ENCODE measurements at regions not wholly inside any gene's neighbourhood (a gene's known extent, or its start where the extent isn't known, plus 50 kb on each side); places are given as distances from the start of the nearest gene placed in this dataset.

DNA sequence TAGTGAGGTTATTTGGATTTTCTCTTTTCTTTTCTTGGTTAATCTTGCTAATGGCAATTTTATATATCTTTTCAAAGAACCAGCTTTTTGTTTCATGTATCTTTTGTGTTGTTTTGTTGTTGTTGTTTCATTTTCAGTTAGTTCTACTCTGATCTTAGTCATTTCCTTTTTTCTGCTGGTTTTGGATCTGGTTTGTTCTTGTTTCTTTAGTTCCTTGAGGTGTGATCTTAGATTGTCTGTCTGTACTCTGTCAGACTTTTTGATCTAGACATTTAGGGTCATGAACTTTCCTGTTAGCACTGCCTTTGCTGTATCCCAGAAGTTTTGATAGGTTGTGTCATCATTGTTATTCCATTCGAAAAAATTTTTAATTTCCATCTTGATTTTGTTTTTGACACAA is 399.7 kb downstream of the TLE1 start:
- Histone ChIP-seq H3K4me3 (no peak overlapping the region), H3K4me1 (ENCODE audit: control insufficient read depth, insufficient read depth, low read length) (no peaks in the 10 kb centered on the region), H4K20me1 (ENCODE audit: control insufficient read depth, insufficient read depth) (no peaks in the 10 kb centered on the region), H3K4me2 (ENCODE audit: control insufficient read depth, insufficient read depth) (no peak overlapping the region), H3K27me3 (replicated peaks in 1 of 2; ENCODE audit: control insufficient read depth in 2 of 2, insufficient read depth in 2 of 2, low read length in 1 of 2) (no peaks in the 10 kb centered on the region), H3K9ac (ENCODE audit: control insufficient read depth, insufficient read depth, low read length) (no peak overlapping the region), H3K36me3 (ENCODE audit: control insufficient read depth in 2 of 2, insufficient read depth in 2 of 2, low read length in 1 of 2) (no peaks in the 10 kb centered on the region), H2AFZ (ENCODE audit: control insufficient read depth, low read depth, low read length) (no peak overlapping the region), H3K9me3 (replicated peaks; ENCODE audit: control insufficient read depth, insufficient read depth, low read length) (no peaks in the 10 kb centered on the region), H3K79me2 (ENCODE audit: control insufficient read depth, insufficient read depth, low read length) (no peaks in the 10 kb centered on the region), H3K27ac (ENCODE audit: control insufficient read depth, insufficient read depth) (no peak overlapping the region)
- ChIA-PET RAD21 (ENCODE audit: unreplicated experiment) (no interaction called here), SMC1A (ENCODE audit: uncharacterized antibody, unreplicated experiment) (no interaction called here), CTCF (no interaction called here), POLR2A (no interaction called here)
- intact Hi-C loops (cut with micrococcal nuclease; ENCODE audit: unreplicated experiment): no loop called here
- DNase-seq (ENCODE audit: low read depth, low spot score) (no peak), FAIRE-seq (no peak), ATAC-seq (no peak)
- no TSS peak for BruUV-seq (replicated peaks)
- TF ChIP-seq STAT3 (IDR thresholded peaks at IDR 0.05; ENCODE audit: low read depth, low read length): no peak
- no peak for TF ChIP-seq ZNF274 (IDR thresholded peaks at IDR 0.05; ENCODE audit: insufficient read depth, insufficient read length)
- TF ChIP-seq FOXM1 (IDR thresholded peaks at IDR 0.05; ENCODE audit: low read depth, low read length): no peak
- TF ChIP-seq SIX5 (IDR thresholded peaks at IDR 0.05; ENCODE audit: low read depth, low read length, severe bottlenecking): no peak
- TF ChIP-seq, protein P1, sequence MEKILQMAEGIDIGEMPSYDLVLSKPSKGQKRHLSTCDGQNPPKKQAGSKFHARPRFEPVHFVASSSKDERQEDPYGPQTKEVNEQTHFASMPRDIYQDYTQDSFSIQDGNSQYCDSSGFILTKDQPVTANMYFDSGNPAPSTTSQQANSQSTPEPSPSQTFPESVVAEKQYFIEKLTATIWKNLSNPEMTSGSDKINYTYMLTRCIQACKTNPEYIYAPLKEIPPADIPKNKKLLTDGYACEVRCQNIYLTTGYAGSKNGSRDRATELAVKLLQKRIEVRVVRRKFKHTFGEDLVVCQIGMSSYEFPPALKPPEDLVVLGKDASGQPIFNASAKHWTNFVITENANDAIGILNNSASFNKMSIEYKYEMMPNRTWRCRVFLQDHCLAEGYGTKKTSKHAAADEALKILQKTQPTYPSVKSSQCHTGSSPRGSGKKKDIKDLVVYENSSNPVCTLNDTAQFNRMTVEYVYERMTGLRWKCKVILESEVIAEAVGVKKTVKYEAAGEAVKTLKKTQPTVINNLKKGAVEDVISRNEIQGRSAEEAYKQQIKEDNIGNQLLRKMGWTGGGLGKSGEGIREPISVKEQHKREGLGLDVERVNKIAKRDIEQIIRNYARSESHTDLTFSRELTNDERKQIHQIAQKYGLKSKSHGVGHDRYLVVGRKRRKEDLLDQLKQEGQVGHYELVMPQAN (conservative IDR thresholded peaks at IDR 0.05): no peak
- TF ChIP-seq KAT2A (conservative IDR thresholded peaks at IDR 0.05; ENCODE audit: control insufficient read depth, low read depth, low read length): no peak
- TF ChIP-seq, protein P2, sequence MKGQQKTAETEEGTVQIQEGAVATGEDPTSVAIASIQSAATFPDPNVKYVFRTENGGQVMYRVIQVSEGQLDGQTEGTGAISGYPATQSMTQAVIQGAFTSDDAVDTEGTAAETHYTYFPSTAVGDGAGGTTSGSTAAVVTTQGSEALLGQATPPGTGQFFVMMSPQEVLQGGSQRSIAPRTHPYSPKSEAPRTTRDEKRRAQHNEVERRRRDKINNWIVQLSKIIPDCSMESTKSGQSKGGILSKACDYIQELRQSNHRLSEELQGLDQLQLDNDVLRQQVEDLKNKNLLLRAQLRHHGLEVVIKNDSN (IDR thresholded peaks at IDR 0.05; ENCODE audit: borderline replicate concordance, extremely low read length, insufficient read depth, low read depth, low read length): no peak
- no peak for TF ChIP-seq BRCA1 (IDR thresholded peaks at IDR 0.05; ENCODE audit: low read depth, low read length)
- no peak for TF ChIP-seq YBX1 (IDR thresholded peaks at IDR 0.05)
- no peak for TF ChIP-seq IRF4 (IDR thresholded peaks at IDR 0.05; ENCODE audit: low read depth, low read length)
- TF ChIP-seq NR2C2 (IDR thresholded peaks at IDR 0.05; ENCODE audit: borderline replicate concordance, control insufficient read depth, insufficient read length, low read depth): no peak
- TF ChIP-seq GABPA (IDR thresholded peaks at IDR 0.05; ENCODE audit: low read depth): no peak
- no peak for TF ChIP-seq BHLHE40 (IDR thresholded peaks at IDR 0.05; ENCODE audit: borderline replicate concordance in 1 of 2, low read depth in 2 of 2, low read length in 1 of 2)
- TF ChIP-seq NFIC (IDR thresholded peaks at IDR 0.05; ENCODE audit: low read depth, low read length): no peak
- no peak for TF ChIP-seq ZNF207 (IDR thresholded peaks at IDR 0.05; ENCODE audit: borderline replicate concordance)
- no peak for TF ChIP-seq MEF2A (IDR thresholded peaks at IDR 0.05; ENCODE audit: insufficient read depth, low read depth, low read length)
- TF ChIP-seq SREBF1 (IDR thresholded peaks at IDR 0.05; ENCODE audit: low read length): no peak
- TF ChIP-seq ASH2L (IDR thresholded peaks at IDR 0.05; ENCODE audit: borderline replicate concordance, low read depth): no peak
- TF ChIP-seq SP1 (IDR thresholded peaks at IDR 0.05; ENCODE audit: low read depth, low read length): no peak
- in situ Hi-C loops (cut with MboI): no loop called here
- 0% methylated on average over 1 of the region's 1 CpG for WGBS (ENCODE audit: insufficient coverage, insufficient replicate concordance, low lambda C conversion rate, missing lambda C conversion rate)

All from GM12878 (cell line).